H9 (cell line): ENCODE measurements at regions not wholly inside any gene's neighbourhood (a gene's known extent, or its start where the extent isn't known, plus 50 kb on each side); places are given as distances from the start of the nearest gene placed in this dataset.
A peak's percentile ranks its signal among the peaks of the same experiment; 100 is the strongest.

Experiments
- DNase-seq: peaks from one replicate; pipeline ENCODE4 v3.0.0-alpha.2; 2017
- H2AFZ ChIP-seq: one replicate; pipeline ENCODE4 v1.6.1; 2013; ENCODE audit warnings: mild to moderate bottlenecking, low read length, control low read depth, moderate library complexity
- H2AK5ac ChIP-seq: 2 replicates; pipeline ENCODE4 v1.6.1; 2013; ENCODE audit warnings: low read length, control low read depth, mixed read lengths; ENCODE audit not compliant: insufficient read length
- H2BK120ac ChIP-seq: one replicate; pipeline ENCODE4 v1.6.1; 2013; ENCODE audit warnings: low read depth, mild to moderate bottlenecking, low read length, control low read depth, inconsistent platforms; ENCODE audit not compliant: poor library complexity, severe bottlenecking
- H2BK12ac ChIP-seq: 2 replicates; pipeline ENCODE4 v1.6.1; 2013; ENCODE audit warnings: low read length, control low read depth, mixed read lengths, low read depth; ENCODE audit not compliant: insufficient read length
- H2BK15ac ChIP-seq: 2 replicates; pipeline ENCODE4 v1.6.1; 2013; ENCODE audit warnings: low read depth, low read length, control low read depth
- H2BK20ac ChIP-seq: one replicate; pipeline ENCODE4 v1.6.1; 2013; ENCODE audit warnings: low read depth, mild to moderate bottlenecking, low read length, control low read depth, inconsistent platforms; ENCODE audit not compliant: poor library complexity, severe bottlenecking
- H2BK5ac ChIP-seq: 2 replicates; pipeline ENCODE4 v1.6.1; 2013; ENCODE audit warnings: low read length, control low read depth, mixed read lengths; ENCODE audit not compliant: insufficient read length
- H3K14ac ChIP-seq: 2 replicates; pipeline ENCODE4 v1.6.1; 2013; ENCODE audit warnings: low read length, control low read depth; ENCODE audit not compliant: insufficient read depth
- H3K18ac ChIP-seq: 2 replicates; pipeline ENCODE4 v1.6.1; 2013; ENCODE audit warnings: low read depth, mild to moderate bottlenecking, mixed read lengths, low read length, control low read depth; ENCODE audit not compliant: insufficient read length
- H3K23ac ChIP-seq: 2 replicates; pipeline ENCODE4 v1.6.1; 2013; ENCODE audit warnings: low read length, control low read depth, mixed read lengths, low read depth; ENCODE audit not compliant: insufficient read length
- H3K23me2 ChIP-seq: 2 replicates; pipeline ENCODE4 v1.6.1; 2013; ENCODE audit warnings: low read depth, mild to moderate bottlenecking, mixed read lengths, low read length, control low read depth; ENCODE audit not compliant: insufficient read length, poor library complexity, severe bottlenecking
- H3K27ac ChIP-seq: 2 replicates; pipeline ENCODE4 v1.5.1; 2013; ENCODE audit warnings: low read length, control low read depth, mixed read lengths, low read depth; ENCODE audit not compliant: insufficient read length
- H3K27me3 ChIP-seq: 2 replicates; pipeline ENCODE4 v1.6.1; 2013; ENCODE audit warnings: low read length, control low read depth, inconsistent platforms; ENCODE audit not compliant: insufficient read depth
- H3K4ac ChIP-seq: 2 replicates; pipeline ENCODE4 v1.6.1; 2013; ENCODE audit warnings: low read depth, mild to moderate bottlenecking, control low read depth, inconsistent platforms, low read length, moderate library complexity
- H3K4me1 ChIP-seq: 2 replicates; pipeline ENCODE4 v1.6.1; 2013; ENCODE audit warnings: low read length, control low read depth, inconsistent platforms; ENCODE audit not compliant: insufficient read depth
- H3K4me2 ChIP-seq: 2 replicates; pipeline ENCODE4 v1.6.1; 2013; ENCODE audit warnings: low read length, control low read depth, mixed read lengths; ENCODE audit not compliant: insufficient read length, insufficient read depth
- H3K56ac ChIP-seq: 2 replicates; pipeline ENCODE4 v1.6.1; 2013; ENCODE audit warnings: low read depth, mild to moderate bottlenecking, mixed read lengths, low read length, control low read depth; ENCODE audit not compliant: insufficient read length
- H3K79me1 ChIP-seq: 2 replicates; pipeline ENCODE4 v1.6.1; 2013; ENCODE audit warnings: low read depth, mild to moderate bottlenecking, moderate library complexity, low read length, control low read depth, inconsistent platforms; ENCODE audit not compliant: insufficient read depth, poor library complexity, severe bottlenecking
- H3K79me2 ChIP-seq: 2 replicates; pipeline ENCODE4 v1.6.1; 2013; ENCODE audit warnings: low read length, control low read depth, inconsistent platforms; ENCODE audit not compliant: insufficient read depth
- H3K9ac ChIP-seq: 2 replicates; pipeline ENCODE4 v1.6.1; 2013; ENCODE audit warnings: low read length, control low read depth, mixed read lengths; ENCODE audit not compliant: insufficient read length; ENCODE audit errors: extremely low read depth
- H3K9me3 ChIP-seq: one replicate; pipeline ENCODE4 v1.6.1; 2013; ENCODE audit warnings: low read depth, low read length, inconsistent platforms; ENCODE audit not compliant: control insufficient read depth
- H3T11ph ChIP-seq: one replicate; pipeline ENCODE4 v1.6.1; 2013; ENCODE audit warnings: mild to moderate bottlenecking, low read length, control low read depth, inconsistent platforms
- H4K20me1 ChIP-seq: one replicate; pipeline ENCODE4 v1.6.1; 2013; ENCODE audit not compliant: control insufficient read depth, insufficient read length, insufficient read depth
- H4K5ac ChIP-seq: 2 replicates; pipeline ENCODE4 v1.6.1; 2013; ENCODE audit warnings: low read depth, mild to moderate bottlenecking, mixed read lengths, low read length, control low read depth; ENCODE audit not compliant: insufficient read length
- H4K8ac ChIP-seq: replicated peaks from 2 replicates; pipeline ENCODE4 v1.6.1; 2013; ENCODE audit warnings: low read length, control low read depth, mixed read lengths, low read depth; ENCODE audit not compliant: insufficient read length
- H4K91ac ChIP-seq: 2 replicates; pipeline ENCODE4 v1.6.1; 2013; ENCODE audit warnings: low read depth, mild to moderate bottlenecking, moderate library complexity, mixed read lengths, low read length, control low read depth; ENCODE audit not compliant: insufficient read length
- H3K27ac Mint-ChIP-seq, 3 experiments: 2 replicates in 2 of 3; 3 replicates in 1 of 3; pipeline ENCODE4 v1.8.0; 2020 to 2021; ENCODE audit warnings: mixed read lengths in 3 of 3, mild to moderate bottlenecking in 1 of 3, moderate library complexity in 1 of 3
- H3K27me3 Mint-ChIP-seq: 2 replicates; pipeline ENCODE4 v1.8.0; 2021; ENCODE audit warnings: low read depth, mild to moderate bottlenecking, moderate library complexity, mixed read lengths
- H3K36me3 Mint-ChIP-seq, 3 experiments: 2 replicates in 2 of 3; 3 replicates in 1 of 3; pipeline ENCODE4 v1.8.0; 2020 to 2021; ENCODE audit warnings: low read depth in 3 of 3, mixed read lengths in 3 of 3; ENCODE audit not compliant: insufficient read depth in 1 of 3
- H3K4me1 Mint-ChIP-seq, 2 experiments: 2 replicates each; pipeline ENCODE4 v1.8.0; 2020; ENCODE audit warnings: mixed read lengths in 2 of 2
- H3K4me3 Mint-ChIP-seq, 2 experiments: 2 replicates in 1 of 2; 3 replicates in 1 of 2; pipeline ENCODE4 v1.8.0; 2020 to 2021; ENCODE audit warnings: mild to moderate bottlenecking in 2 of 2, mixed read lengths in 2 of 2, moderate library complexity in 1 of 2
- H3K9me3 Mint-ChIP-seq, 2 experiments: 2 replicates in 1 of 2; 3 replicates in 1 of 2; pipeline ENCODE4 v1.8.0; 2020; ENCODE audit warnings: mild to moderate bottlenecking in 2 of 2, mixed read lengths in 2 of 2, moderate library complexity in 1 of 2
- CTCF ChIP-seq: fragments of 200-600 bp; sonication (generic); conservative IDR thresholded peaks from 3 replicates; pipeline ENCODE4 v1.8.0; 2021; ENCODE audit warnings: antibody characterized with exemption, mild to moderate bottlenecking
- WGBS: extraction: QIAGEN DNeasy Blood & Tissue Kit; methylation state at CpG from one replicate; pipeline ENCODE4 v1.1.7; 2013; ENCODE audit warnings: missing lambda C conversion rate, low lambda C conversion rate, mixed read lengths; ENCODE audit not compliant: insufficient read length; ENCODE audit errors: extremely low coverage; 5-methylcytosine and 5-hydroxymethylcytosine counted together

- Histone ChIP-seq H3K56ac (no peak overlapping the region), H3K4me1 (peaks cover 3% of the 10 kb centered on the region; the same call in 1 of the 2 replicates), H2BK5ac (no peak overlapping the region), H2BK15ac (no peak overlapping the region), H2AFZ (no peak overlapping the region), H3K9ac (no peak overlapping the region), H4K91ac (no peak overlapping the region), H2BK120ac (no peak overlapping the region), H2BK20ac (no peak overlapping the region), H3K4ac (no peak overlapping the region), H3K9me3 (no peaks in the 10 kb centered on the region), H3K14ac (no peak overlapping the region), H3K4me2 (no peak overlapping the region), H4K20me1 (no peaks in the 10 kb centered on the region), H3K23ac (no peak overlapping the region), H3K79me1 (no peaks in the 10 kb centered on the region), H4K8ac (no peak overlapping the region), H3K27me3 (no peaks in the 10 kb centered on the region), H2AK5ac (no peak overlapping the region), H4K5ac (no peak overlapping the region), H3K18ac (no peak overlapping the region), H3T11ph (no peak overlapping the region), H3K79me2 (no peaks in the 10 kb centered on the region), H3K27ac (no peak overlapping the region), H2BK12ac (no peak overlapping the region), H3K23me2 (no peaks in the 10 kb centered on the region)
- Mint-ChIP-seq H3K36me3 (no peaks in the 10 kb centered on the region), H3K9me3 (no peaks in the 10 kb centered on the region), H3K27ac (peak overlapping the region in 1 of 3 experiments; percentile 63; a peak in 1 of 7 replicates), H3K4me3 (no peak overlapping the region), H3K4me1 (peaks cover 9% of the 10 kb centered on the region in 2 experiments; a peak in 3 of 4 replicates), H3K27me3 (no peaks in the 10 kb centered on the region)
- no peak for TF ChIP-seq CTCF
- no CpG with 5 or more reads among the region's 5 CpGs for WGBS
- no peak for DNase-seq
Measured at GRCh38 chr1:221565711-221566110, 176.2 kb downstream of the DUSP10 start.
